ENCODE measurements at regions not wholly inside any gene's neighbourhood (a gene's known extent, or its start where the extent isn't known, plus 50 kb on each side); places are given as distances from the start of the nearest gene placed in this dataset.

- TF ChIP-seq RFX5 (IDR thresholded peaks at IDR 0.05; ENCODE audit: low read depth, low read length) (no peak), POLR2AphosphoS5 (IDR thresholded peaks at IDR 0.05; ENCODE audit: control insufficient read depth, insufficient read depth, low read depth, low read length) (no peak), HCFC1 (IDR thresholded peaks at IDR 0.05; ENCODE audit: low read depth, low read length) (no peak), EHMT2 (IDR thresholded peaks at IDR 0.05) (no peak), MEIS2 (IDR thresholded peaks at IDR 0.05; ENCODE audit: partially characterized antibody) (no peak), ZHX1 (conservative IDR thresholded peaks at IDR 0.05; ENCODE audit: low read length) (no peak), CTCF (IDR thresholded peaks at IDR 0.05 in 2 of 3, conservative IDR thresholded peaks at IDR 0.05 in 1 of 3; ENCODE audit: insufficient read depth in 2 of 3, low read depth in 1 of 3, low read length in 3 of 3) (no peak), EZH2 (IDR thresholded peaks at IDR 0.05; ENCODE audit: borderline replicate concordance, low read depth, low read length) (no peak), SMC3 (conservative IDR thresholded peaks at IDR 0.05; ENCODE audit: insufficient read depth, low read depth, low read length) (no peak), CHD2 (IDR thresholded peaks at IDR 0.05; ENCODE audit: low read depth, low read length) (no peak), POLR2A (conservative IDR thresholded peaks at IDR 0.05) (no peak), ARID1B (IDR thresholded peaks at IDR 0.05) (no peak), ATF3 (IDR thresholded peaks at IDR 0.05) (no peak), ATF3 (CRISPR knock-in tag; conservative IDR thresholded peaks at IDR 0.05) (no peak)
Measured at GRCh38 chr2:129730979-129731378, 248.5 kb upstream of the RAB6C start.
